GM12891 (cell line): ENCODE measurements at regions not wholly inside any gene's neighbourhood (a gene's known extent, or its start where the extent isn't known, plus 50 kb on each side); places are given as distances from the start of the nearest gene placed in this dataset.

Experiments
- POLR2A ChIP-seq: IDR thresholded peaks from 2 replicates; pipeline ENCODE4 v1.6.1; 2011; ENCODE audit warnings: low read depth, low read length, control low read depth
- POLR2AphosphoS5 ChIP-seq: IDR thresholded peaks from 2 replicates; pipeline ENCODE4 v1.6.1; 2011; ENCODE audit warnings: low read depth, low read length, control low read depth
- TAF1 ChIP-seq: IDR thresholded peaks from 2 replicates; pipeline ENCODE4 v1.6.1; 2011; ENCODE audit warnings: low read depth, low read length, control low read depth

DNA sequence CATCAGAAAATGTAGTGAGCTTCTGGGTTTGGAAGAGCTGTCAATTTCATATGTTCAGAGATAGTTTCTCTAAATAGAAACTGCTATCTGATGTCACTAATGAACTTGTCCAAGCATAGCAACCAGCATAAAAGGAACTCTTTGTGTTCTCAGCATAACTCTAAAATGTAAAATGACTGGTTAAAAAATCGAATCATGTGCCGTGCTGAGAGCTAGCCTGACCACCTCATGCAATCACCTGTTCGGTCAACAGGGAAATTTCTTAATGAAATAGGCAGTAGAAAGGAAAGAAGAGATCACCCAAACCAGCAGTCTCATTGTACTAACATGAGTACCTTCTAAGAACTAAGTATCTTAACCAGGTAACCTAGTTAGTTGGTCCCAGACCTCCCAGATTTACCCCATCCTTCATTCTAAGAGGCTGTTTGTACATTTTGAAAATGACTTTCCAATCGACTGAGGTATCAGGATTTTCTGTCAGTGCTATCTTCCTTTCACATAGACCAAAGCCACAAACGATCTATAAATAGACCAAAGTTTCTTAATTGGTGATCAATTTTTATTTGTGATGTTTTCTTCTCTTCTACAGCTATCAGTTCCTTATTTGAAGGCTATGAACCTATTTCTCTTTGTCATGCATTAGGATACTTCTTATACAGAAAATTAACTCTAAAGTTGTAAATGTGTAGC is 147.3 kb downstream of the TLR5 start:
- no peak for TF ChIP-seq POLR2AphosphoS5
- no peak for TF ChIP-seq TAF1
- TF ChIP-seq POLR2A = no peak
